MG63 (cell line): ENCODE measurements at regions not wholly inside any gene's neighbourhood (a gene's known extent, or its start where the extent isn't known, plus 50 kb on each side); places are given as distances from the start of the nearest gene placed in this dataset.

ENCODE experiments used
- DNase-seq: peaks from one replicate; pipeline ENCODE4 v3.0.0-alpha.2; 2020
- H3K27me3 ChIP-seq: fragments of 250-450 bp; sonication (Bioruptor Pico); 2 replicates; pipeline ENCODE4 v1.5.1; 2020; ENCODE audit warnings: mild to moderate bottlenecking, moderate library complexity
- H3K36me3 ChIP-seq: fragments of 250-450 bp; sonication (Bioruptor Pico); 2 replicates; pipeline ENCODE4 v1.5.1; 2020; ENCODE audit warnings: mild to moderate bottlenecking, moderate library complexity
- H3K4me3 ChIP-seq: fragments of 250-450 bp; sonication (Bioruptor Pico); 2 replicates; pipeline ENCODE4 v1.5.1; 2020; ENCODE audit warnings: mild to moderate bottlenecking, moderate library complexity
- H3K9me3 ChIP-seq: fragments of 250-450 bp; sonication (Bioruptor Pico); 2 replicates; pipeline ENCODE4 v1.5.1; 2020; ENCODE audit warnings: mild to moderate bottlenecking, moderate library complexity

DNA sequence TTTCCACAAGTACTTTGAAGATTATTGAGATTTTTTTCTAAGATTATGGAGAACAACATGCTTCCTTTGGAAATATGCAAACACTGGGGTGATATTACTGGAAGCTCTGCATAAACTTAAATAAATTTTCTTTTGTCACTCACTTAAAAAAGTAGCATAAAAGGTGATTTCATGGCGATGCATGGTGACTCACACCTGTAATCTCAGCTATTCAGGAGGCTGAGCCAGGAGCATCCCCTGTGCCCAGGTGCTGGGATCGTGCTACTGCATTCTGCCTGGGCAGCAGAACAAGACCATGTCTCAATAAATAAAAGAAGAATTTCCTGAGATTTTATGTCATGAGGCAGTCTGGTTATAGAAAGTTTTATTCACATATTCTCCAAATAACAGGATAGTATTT, 679.1 kb upstream of the CDH2 start:
- Histone ChIP-seq H3K27me3 (no peaks in the 10 kb centered on the region), H3K4me3 (no peak overlapping the region), H3K9me3 (no peaks in the 10 kb centered on the region), H3K36me3 (no peaks in the 10 kb centered on the region)
- no peak for DNase-seq

- Histone ChIP-seq H3K4me3 (no peak overlapping the region), H3K27me3 (no peaks in the 10 kb centered on the region), H3K36me3 (no peaks in the 10 kb centered on the region), H3K9me3 (no peaks in the 10 kb centered on the region)
- no peak for DNase-seq
These were observed 678.6 kb upstream of the CDH2 start for GRCh38 chr18:28855524-28855923.

DNA sequence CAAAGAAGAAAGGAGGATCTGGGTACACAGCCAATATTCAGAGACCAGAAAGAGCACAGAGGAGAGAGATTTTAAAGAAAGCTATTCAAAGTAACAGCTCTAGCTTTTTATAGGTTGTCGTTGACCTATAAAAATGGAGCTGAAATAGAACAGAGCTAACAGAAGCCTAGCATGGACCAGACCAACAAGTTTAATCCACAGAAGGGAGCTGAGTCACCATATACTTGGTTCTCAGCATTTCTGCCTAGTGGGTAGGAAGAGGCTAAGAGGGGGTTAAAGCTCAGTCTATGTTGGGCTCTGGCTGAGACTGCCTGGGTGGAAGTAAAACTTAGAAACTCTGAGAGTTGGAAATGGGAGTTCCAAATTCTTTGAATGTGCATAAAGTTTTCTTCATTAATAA, 678.0 kb upstream of the CDH2 start:
- Histone ChIP-seq H3K9me3 (no peaks in the 10 kb centered on the region), H3K4me3 (no peak overlapping the region), H3K27me3 (no peaks in the 10 kb centered on the region), H3K36me3 (no peaks in the 10 kb centered on the region)
- DNase-seq: no peak

DNA sequence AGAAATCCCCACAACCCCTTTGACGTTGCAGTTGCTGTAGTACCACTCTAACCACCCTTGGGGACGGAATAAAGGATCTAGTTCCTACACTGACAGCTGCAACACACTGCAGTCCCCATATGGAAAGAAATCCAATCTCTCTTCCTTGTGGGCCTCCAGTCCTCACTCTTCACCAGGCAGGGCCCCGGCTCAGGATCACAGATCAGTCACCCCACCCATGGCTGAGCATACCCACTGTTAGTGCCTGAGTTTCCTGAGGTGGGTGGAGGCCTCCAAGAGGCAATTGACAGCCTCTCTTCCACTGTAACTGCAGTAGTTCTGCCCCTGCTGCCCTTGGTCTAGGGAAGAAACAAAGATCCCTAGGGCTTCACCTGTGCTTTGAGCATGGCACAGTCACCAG, 670.0 kb upstream of the CDH2 start:
- DNase-seq: no peak
- Histone ChIP-seq H3K27me3 (no peaks in the 10 kb centered on the region), H3K36me3 (no peaks in the 10 kb centered on the region), H3K9me3 (peaks cover 2% of the 10 kb centered on the region; the same call in 1 of the 2 replicates), H3K4me3 (no peak overlapping the region)

DNA sequence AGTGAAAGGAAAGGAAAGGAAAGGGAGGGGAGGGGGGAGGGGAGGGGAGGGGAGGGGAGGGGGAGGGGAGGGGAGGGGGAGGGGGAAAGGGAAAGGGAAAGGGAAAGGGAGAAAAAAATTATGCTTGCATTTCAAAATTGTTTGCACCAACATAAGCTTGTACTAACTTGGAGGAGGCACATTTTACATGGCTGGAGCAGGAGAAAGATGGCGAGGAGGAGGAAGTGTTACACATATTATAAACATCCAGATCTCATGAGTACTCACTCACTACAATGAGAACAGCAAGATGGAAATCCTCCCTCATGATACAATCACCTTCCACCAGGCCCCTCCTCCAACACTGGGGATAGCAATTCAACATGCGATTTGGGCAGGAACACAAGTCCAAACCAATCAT, 660.2 kb upstream of the CDH2 start:
- no peaks in the 10 kb centered on the region for H3K36me3 ChIP-seq
- H3K4me3 ChIP-seq: no peak overlapping the region
- H3K9me3 ChIP-seq: no peaks in the 10 kb centered on the region
- no peaks in the 10 kb centered on the region for H3K27me3 ChIP-seq
- no peak for DNase-seq

- DNase-seq: peak; percentile 31
- no peaks in the 10 kb centered on the region for H3K36me3 ChIP-seq
- no peaks in the 10 kb centered on the region for H3K27me3 ChIP-seq
- H3K9me3 ChIP-seq: no peaks in the 10 kb centered on the region
- no peak overlapping the region for H3K4me3 ChIP-seq
These were observed 658.0 kb upstream of the CDH2 start for GRCh38 chr18:28834889-28835288.

DNA sequence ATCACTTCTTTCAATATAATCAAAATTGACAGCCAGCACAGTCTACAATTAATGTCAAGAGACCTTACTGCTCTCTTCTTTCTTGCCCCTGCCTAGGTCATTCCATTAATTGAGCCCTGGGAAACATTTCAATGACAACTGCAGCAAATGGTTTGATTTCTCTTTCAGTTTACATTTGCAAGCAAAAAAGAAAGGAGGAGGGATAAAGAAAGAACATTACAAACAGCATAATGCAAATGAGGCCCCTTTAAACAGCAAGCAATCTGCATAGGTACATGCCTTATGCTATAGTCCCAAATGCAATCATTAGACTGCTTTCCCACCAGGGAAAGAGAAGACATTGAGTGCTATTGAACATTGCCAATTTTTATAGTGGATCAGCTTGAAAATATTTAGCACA, 655.0 kb upstream of the CDH2 start:
- H3K27me3 ChIP-seq: no peaks in the 10 kb centered on the region
- no peak for DNase-seq
- H3K4me3 ChIP-seq: no peak overlapping the region
- H3K36me3 ChIP-seq: no peaks in the 10 kb centered on the region
- no peaks in the 10 kb centered on the region for H3K9me3 ChIP-seq

DNA sequence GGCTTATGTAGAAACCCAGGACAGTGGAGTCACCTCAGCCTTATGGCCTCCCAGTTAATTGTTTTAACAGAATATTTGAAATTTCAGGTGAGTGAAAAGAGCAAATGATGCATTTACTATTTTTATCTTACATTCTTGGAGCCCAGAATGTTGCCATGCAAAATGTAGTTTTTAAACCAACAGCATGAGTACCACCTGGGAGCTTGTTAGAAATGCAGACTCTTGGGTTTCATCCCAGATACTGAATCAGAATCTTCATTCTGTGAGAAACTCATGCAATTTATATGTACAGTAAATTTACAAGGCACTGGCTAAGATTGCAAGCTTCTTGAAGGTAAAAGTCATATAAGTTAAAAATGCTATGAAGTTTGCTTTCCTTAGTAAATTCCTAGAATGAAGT, 654.5 kb upstream of the CDH2 start:
- DNase-seq: no peak
- no peaks in the 10 kb centered on the region for H3K36me3 ChIP-seq
- no peak overlapping the region for H3K4me3 ChIP-seq
- no peaks in the 10 kb centered on the region for H3K27me3 ChIP-seq
- H3K9me3 ChIP-seq: no peaks in the 10 kb centered on the region

- Histone ChIP-seq H3K36me3 (no peaks in the 10 kb centered on the region), H3K27me3 (no peaks in the 10 kb centered on the region), H3K9me3 (no peaks in the 10 kb centered on the region), H3K4me3 (no peak overlapping the region)
- no peak for DNase-seq
These were observed 649.2 kb upstream of the CDH2 start for GRCh38 chr18:28826107-28826506.

- no peaks in the 10 kb centered on the region for H3K9me3 ChIP-seq
- H3K36me3 ChIP-seq: no peaks in the 10 kb centered on the region
- no peak overlapping the region for H3K4me3 ChIP-seq
- no peaks in the 10 kb centered on the region for H3K27me3 ChIP-seq
- no peak for DNase-seq
These were observed 647.2 kb upstream of the CDH2 start for GRCh38 chr18:28824183-28824574.

GRCh38 chr18:28823506-28824182, 646.7 kb upstream of the CDH2 start:
- DNase-seq: no peak
- Histone ChIP-seq H3K4me3 (no peak overlapping the region), H3K27me3 (no peaks in the 10 kb centered on the region), H3K36me3 (no peaks in the 10 kb centered on the region), H3K9me3 (no peaks in the 10 kb centered on the region)

DNA sequence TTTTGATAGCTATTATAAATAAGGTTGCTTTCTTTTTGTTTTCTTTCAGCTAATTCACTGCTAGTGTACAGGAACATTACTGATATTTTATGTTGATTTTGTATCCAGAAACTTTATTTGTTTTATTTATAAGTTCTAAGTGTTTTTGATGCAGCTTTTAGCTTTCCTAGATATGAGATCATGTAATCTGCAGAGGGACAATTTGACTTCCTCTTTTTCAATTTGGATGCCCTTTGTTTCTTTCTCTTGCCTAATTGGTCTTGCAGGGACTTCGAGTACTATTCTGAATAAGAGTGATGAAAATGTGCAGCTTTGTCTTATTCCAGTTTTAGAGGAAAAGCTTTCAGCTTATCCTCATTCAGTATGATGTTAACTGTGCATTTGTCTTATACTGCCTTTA, 643.4 kb upstream of the CDH2 start:
- H3K9me3 ChIP-seq: no peaks in the 10 kb centered on the region
- no peaks in the 10 kb centered on the region for H3K36me3 ChIP-seq
- H3K4me3 ChIP-seq: no peak overlapping the region
- DNase-seq: no peak
- no peaks in the 10 kb centered on the region for H3K27me3 ChIP-seq

- no peaks in the 10 kb centered on the region for H3K9me3 ChIP-seq
- H3K36me3 ChIP-seq: no peaks in the 10 kb centered on the region
- H3K4me3 ChIP-seq: no peak overlapping the region
- no peaks in the 10 kb centered on the region for H3K27me3 ChIP-seq
- no peak for DNase-seq
These were observed 639.2 kb upstream of the CDH2 start for GRCh38 chr18:28816155-28816554.

DNA sequence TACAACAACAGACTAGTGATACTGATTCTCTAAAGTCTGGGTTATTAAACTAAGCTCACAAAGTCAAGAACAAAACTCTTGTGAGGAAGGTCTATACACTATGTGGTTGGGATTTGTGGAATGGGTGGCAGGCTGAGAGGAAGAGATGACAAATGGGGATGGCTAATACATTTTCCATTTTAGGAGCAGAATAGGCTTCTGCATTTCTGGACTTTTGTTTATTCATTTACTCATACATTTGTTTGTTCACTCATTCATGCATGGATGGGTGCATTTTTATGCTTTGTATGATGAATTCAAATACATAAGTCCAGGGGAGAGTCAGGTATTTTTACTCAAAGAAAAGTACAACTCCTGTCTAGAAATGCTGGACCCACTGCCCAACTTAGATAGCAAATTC, 637.4 kb upstream of the CDH2 start:
- no peak for DNase-seq
- H3K36me3 ChIP-seq: no peaks in the 10 kb centered on the region
- no peak overlapping the region for H3K4me3 ChIP-seq
- H3K9me3 ChIP-seq: no peaks in the 10 kb centered on the region
- H3K27me3 ChIP-seq: no peaks in the 10 kb centered on the region

DNA sequence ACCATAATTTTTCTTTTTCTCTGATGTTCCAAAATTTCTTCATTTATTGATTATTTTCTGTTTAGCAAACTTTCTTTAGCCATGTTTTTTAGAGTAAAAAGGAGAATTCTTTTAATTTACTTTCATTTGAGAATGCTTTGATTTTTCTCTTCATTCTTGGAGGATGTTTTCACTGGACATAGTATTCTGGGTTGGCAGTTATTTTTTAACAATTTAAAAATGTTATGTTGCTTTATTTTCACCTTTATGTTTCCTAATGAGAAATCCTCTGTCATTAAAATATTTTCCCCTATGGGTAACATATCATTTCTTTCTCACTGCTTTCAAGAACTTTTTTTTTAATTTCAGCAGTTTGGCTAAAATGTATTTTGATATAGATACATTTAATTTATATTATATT, 631.4 kb upstream of the CDH2 start:
- DNase-seq: no peak
- H3K9me3 ChIP-seq: peaks cover 4% of the 10 kb centered on the region; the same call in 1 of the 2 replicates
- H3K27me3 ChIP-seq: no peaks in the 10 kb centered on the region
- no peak overlapping the region for H3K4me3 ChIP-seq
- H3K36me3 ChIP-seq: no peaks in the 10 kb centered on the region

DNA sequence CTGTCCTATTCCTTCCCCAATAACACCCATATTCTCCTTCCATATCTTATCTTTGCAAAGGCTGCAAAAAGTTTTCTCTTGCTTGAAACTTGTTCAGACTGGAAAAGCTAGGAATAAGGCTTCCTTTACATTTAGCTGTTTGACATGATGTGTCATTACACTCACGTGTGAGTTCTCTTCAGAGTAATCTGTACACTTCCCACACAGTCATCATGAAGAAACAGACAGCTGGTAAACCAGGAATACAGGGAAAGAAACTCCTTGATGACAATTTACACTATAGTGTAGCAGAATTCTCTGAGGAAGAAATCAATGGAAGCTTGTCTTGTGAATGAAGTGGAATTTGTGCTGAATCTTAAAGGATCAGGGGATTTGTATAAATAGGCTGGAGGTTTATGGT, 628.6 kb upstream of the CDH2 start:
- no peak for DNase-seq
- Histone ChIP-seq H3K4me3 (no peak overlapping the region), H3K9me3 (peaks cover 4% of the 10 kb centered on the region; the same call in 1 of the 2 replicates), H3K27me3 (no peaks in the 10 kb centered on the region), H3K36me3 (no peaks in the 10 kb centered on the region)

- Histone ChIP-seq H3K9me3 (peaks cover 4% of the 10 kb centered on the region; the same call in 1 of the 2 replicates), H3K4me3 (no peak overlapping the region), H3K36me3 (no peaks in the 10 kb centered on the region), H3K27me3 (no peaks in the 10 kb centered on the region)
- no peak for DNase-seq
These were observed 627.7 kb upstream of the CDH2 start for GRCh38 chr18:28804512-28805202.

DNA sequence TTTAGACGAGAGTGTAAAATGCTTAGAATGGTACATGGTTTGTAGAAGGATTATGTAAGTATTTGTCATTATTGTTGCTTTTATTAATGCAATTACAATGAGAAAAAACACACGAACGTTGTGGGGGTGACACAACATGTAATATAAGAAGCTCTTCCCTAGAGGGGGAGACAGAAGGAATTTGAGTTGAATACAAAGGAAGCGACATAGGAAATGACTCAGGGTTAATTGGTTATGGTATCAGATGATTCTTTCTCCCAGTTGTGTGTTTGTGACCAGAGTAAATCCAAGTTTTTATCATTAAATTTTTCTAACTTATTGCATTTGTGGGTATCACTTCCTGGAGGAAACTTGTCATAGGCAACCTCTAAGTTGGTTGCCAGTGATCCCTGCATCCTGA, 625.6 kb upstream of the CDH2 start:
- DNase-seq: no peak
- Histone ChIP-seq H3K36me3 (no peaks in the 10 kb centered on the region), H3K27me3 (no peaks in the 10 kb centered on the region), H3K9me3 (no peaks in the 10 kb centered on the region), H3K4me3 (no peak overlapping the region)
